ENCODE measurements at regions not wholly inside any gene's neighbourhood (a gene's known extent, or its start where the extent isn't known, plus 50 kb on each side); places are given as distances from the start of the nearest gene placed in this dataset.

DNA sequence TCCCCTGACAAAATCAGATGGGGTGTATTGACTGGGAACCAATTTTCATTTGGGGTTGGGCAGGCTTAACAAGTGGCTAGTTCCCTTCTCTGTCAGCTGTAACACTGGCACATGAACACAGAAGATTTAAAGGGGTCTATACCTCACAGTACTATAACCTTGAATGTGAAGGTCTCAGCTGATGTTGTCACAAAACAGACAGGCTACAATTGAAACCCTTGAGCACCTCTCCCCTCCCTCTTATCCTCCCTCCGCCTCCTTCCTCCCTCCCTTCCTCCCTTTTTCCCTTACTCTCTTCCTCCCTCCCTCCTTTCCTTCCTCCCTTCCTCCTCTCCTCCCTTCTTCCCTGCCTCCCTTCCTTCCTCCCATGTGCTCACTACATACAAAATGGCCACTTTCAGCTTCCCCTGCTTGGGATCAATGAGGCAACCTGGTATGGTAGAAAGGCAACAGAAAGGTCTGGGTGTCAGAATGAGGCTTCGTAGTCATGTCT, 262.4 kb downstream of the TTC6 start:
- 78 to 85% methylated on average over 2 of the region's 2 CpGs for WGBS, 2 donors
- TF ChIP-seq, protein P1, sequence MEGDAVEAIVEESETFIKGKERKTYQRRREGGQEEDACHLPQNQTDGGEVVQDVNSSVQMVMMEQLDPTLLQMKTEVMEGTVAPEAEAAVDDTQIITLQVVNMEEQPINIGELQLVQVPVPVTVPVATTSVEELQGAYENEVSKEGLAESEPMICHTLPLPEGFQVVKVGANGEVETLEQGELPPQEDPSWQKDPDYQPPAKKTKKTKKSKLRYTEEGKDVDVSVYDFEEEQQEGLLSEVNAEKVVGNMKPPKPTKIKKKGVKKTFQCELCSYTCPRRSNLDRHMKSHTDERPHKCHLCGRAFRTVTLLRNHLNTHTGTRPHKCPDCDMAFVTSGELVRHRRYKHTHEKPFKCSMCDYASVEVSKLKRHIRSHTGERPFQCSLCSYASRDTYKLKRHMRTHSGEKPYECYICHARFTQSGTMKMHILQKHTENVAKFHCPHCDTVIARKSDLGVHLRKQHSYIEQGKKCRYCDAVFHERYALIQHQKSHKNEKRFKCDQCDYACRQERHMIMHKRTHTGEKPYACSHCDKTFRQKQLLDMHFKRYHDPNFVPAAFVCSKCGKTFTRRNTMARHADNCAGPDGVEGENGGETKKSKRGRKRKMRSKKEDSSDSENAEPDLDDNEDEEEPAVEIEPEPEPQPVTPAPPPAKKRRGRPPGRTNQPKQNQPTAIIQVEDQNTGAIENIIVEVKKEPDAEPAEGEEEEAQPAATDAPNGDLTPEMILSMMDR (IDR thresholded peaks at IDR 0.05): no peak
- TF ChIP-seq POLR2AphosphoS5 (IDR thresholded peaks at IDR 0.05) (no peak), EP300 (IDR thresholded peaks at IDR 0.05) (no peak), POLR2A (IDR thresholded peaks at IDR 0.05) (no peak)
- H3K27me3 ChIP-seq: no peaks in the 10 kb centered on the region
- no peak overlapping the region for H3K4me3 ChIP-seq
- no peaks in the 10 kb centered on the region for H3K4me1 ChIP-seq
- H3K9me3 ChIP-seq: no peaks in the 10 kb centered on the region
- ATAC-seq (ENCODE audit: low FRiP score in 2 of 2) (no peak), DNase-seq (no peak)
- no peaks in the 10 kb centered on the region for H3K36me3 ChIP-seq
- no peak overlapping the region for H3K27ac ChIP-seq

DNA sequence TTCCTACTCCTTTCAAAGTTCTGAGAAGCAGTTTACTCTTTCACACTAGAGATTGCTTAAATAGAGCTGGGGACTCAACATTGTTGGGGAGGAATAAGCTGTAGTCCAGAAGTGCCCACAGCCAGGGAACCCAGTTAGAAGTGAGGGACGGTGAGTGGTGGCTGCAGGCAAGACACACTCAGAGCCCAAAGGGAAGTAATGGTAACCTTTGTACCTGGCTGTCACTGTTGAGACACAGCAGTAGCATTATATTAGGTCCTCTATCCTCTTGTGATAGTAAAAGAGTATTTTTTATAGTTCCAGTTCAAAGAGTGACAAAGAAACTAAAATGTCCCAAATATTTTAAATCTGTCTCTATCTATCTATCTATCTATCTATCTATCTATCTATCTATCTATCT, 263.3 kb downstream of the TTC6 start:
- WGBS, 2 donors: 86 to 90% methylated on average over 1 of the region's 1 CpG

DNA sequence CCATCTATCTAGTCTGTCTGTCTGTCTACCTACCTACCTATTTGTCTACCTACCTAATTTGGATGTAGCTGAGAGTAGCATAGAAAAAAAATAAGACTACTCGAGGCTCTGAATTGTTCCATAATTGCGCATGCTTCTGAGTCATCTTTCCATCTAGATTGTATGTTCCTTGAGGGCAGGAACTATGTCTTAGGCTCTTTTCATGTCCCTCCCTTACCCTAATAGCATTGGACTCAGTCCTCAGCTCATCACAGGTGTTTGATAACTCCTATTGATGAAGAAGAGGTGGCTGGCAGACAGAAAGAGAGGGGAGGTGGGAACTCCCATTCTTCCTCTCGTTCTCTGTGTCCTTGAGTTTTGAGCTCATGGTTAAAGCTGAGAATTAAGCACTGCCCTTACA, 263.7 kb downstream of the TTC6 start:
- H3K36me3 ChIP-seq: no peaks in the 10 kb centered on the region
- no peaks in the 10 kb centered on the region for H3K27me3 ChIP-seq
- no peaks in the 10 kb centered on the region for H3K4me1 ChIP-seq
- DNase-seq (no peak), ATAC-seq (ENCODE audit: low FRiP score in 2 of 2) (no peak)
- no peak overlapping the region for H3K27ac ChIP-seq
- TF ChIP-seq POLR2AphosphoS5 (IDR thresholded peaks at IDR 0.05): no peak
- no peak for TF ChIP-seq EP300 (IDR thresholded peaks at IDR 0.05)
- TF ChIP-seq POLR2A (IDR thresholded peaks at IDR 0.05): no peak
- TF ChIP-seq, protein P1 (IDR thresholded peaks at IDR 0.05): no peak
- no peak overlapping the region for H3K4me3 ChIP-seq
- 85 to 90% methylated on average over 3 of the region's 3 CpGs for WGBS, 2 donors
- no peaks in the 10 kb centered on the region for H3K9me3 ChIP-seq

More for the DNA sequence above, 263.3 kb downstream of the TTC6 start:
- TF ChIP-seq, protein P1 (IDR thresholded peaks at IDR 0.05): no peak
- TF ChIP-seq POLR2A (IDR thresholded peaks at IDR 0.05) (no peak), EP300 (IDR thresholded peaks at IDR 0.05) (no peak), POLR2AphosphoS5 (IDR thresholded peaks at IDR 0.05) (no peak)
- no peaks in the 10 kb centered on the region for H3K9me3 ChIP-seq
- H3K27me3 ChIP-seq: no peaks in the 10 kb centered on the region
- DNase-seq (no peak), ATAC-seq (ENCODE audit: low FRiP score in 2 of 2) (no peak)
- no peaks in the 10 kb centered on the region for H3K4me1 ChIP-seq
- H3K4me3 ChIP-seq: no peak overlapping the region
- H3K36me3 ChIP-seq: no peaks in the 10 kb centered on the region
- no peak overlapping the region for H3K27ac ChIP-seq

DNA sequence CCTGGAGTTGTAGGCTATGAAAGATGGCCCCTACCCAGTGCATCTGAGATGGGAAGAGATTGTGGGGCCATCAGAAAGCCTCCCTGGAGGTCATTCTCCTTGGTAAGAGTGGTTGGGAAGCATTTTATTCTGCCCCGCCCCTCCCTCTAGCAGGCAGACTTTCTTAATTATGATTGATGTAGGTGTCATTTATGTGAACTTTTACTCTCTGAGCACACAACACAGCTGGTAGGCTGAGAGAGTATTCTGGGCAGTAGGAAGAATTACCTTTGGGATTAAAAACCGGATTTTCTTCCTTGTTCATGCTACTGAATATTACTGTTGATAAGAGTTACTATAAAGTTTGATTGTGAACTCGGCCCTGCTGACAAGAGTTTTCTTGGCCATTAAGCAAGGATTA, 266.8 kb downstream of the TTC6 start:
- Histone ChIP-seq H3K9me3 (no peaks in the 10 kb centered on the region), H3K36me3 (no peaks in the 10 kb centered on the region), H3K27me3 (no peaks in the 10 kb centered on the region), H3K4me3 (no peak overlapping the region), H3K27ac (no peak overlapping the region), H3K4me1 (no peaks in the 10 kb centered on the region)
- TF ChIP-seq, protein P1 (IDR thresholded peaks at IDR 0.05): no peak
- TF ChIP-seq POLR2A (IDR thresholded peaks at IDR 0.05) (no peak), POLR2AphosphoS5 (IDR thresholded peaks at IDR 0.05) (no peak), EP300 (IDR thresholded peaks at IDR 0.05) (no peak)
- DNase-seq (no peak), ATAC-seq (ENCODE audit: low FRiP score in 2 of 2) (no peak)
- 72 to 82% methylated on average over 3 of the region's 3 CpGs for WGBS, 2 donors

DNA sequence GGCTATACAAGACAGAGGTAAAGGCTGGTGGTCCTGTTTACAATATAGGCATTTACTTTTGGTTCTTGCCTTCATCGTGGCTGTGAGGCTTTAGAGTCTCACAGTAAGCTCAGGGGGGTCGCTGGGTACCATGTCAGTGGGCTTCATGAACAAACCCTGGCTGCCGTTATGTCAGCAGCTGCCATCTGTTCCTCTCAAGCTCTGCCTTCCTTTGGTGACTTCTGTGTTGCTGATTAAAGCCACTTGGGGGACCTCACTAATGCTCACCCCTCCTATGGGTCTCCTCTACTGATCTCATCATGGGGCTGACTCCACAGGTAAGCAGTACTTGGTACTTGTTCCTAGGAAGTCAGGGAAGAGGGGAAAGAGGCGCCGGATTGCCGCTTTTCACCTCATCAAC, 268.7 kb downstream of the TTC6 start:
- Histone ChIP-seq H3K27me3 (no peaks in the 10 kb centered on the region), H3K9me3 (no peaks in the 10 kb centered on the region), H3K36me3 (no peaks in the 10 kb centered on the region), H3K27ac (no peak overlapping the region), H3K4me3 (no peak overlapping the region), H3K4me1 (no peaks in the 10 kb centered on the region)
- TF ChIP-seq POLR2AphosphoS5 (IDR thresholded peaks at IDR 0.05) (no peak), POLR2A (IDR thresholded peaks at IDR 0.05) (no peak)
- WGBS, 2 donors: 85 to 92% methylated on average over 6 of the region's 6 CpGs
- ATAC-seq (ENCODE audit: low FRiP score in 2 of 2) (no peak), DNase-seq (no peak)

Measured in upper lobe of left lung (tissue), 6 donors.